Keratinocyte (primary cell): ENCODE measurements at regions not wholly inside any gene's neighbourhood (a gene's known extent, or its start where the extent isn't known, plus 50 kb on each side); places are given as distances from the start of the nearest gene placed in this dataset.

Source experiments
- DNase-seq: peaks from one replicate; pipeline ENCODE4 v3.0.0-alpha.2; 2011; ENCODE audit warnings: low read depth, missing footprints, low spot score
- FAIRE-seq: peaks from 2 replicates; lab custom pipeline; 2011; peaks lifted over from hg19 to GRCh38; lab: Jason Lieb, UNC
- H2AFZ ChIP-seq: 2 replicates; pipeline ENCODE4 v1.6.0; 2012; ENCODE audit warnings: low read length, control low read depth, inconsistent platforms; ENCODE audit not compliant: control insufficient read depth
- H3K27ac ChIP-seq: 2 replicates; pipeline ENCODE4 v1.5.1; 2011; ENCODE audit warnings: low read length; ENCODE audit not compliant: control insufficient read depth, insufficient read depth
- H3K27me3 ChIP-seq: 3 replicates; pipeline ENCODE4 v1.6.0; 2011; ENCODE audit warnings: low read length; ENCODE audit not compliant: control insufficient read depth, insufficient read depth; ENCODE audit errors: extremely low read depth
- H3K36me3 ChIP-seq, 2 experiments: 2 replicates in 1 of 2; 3 replicates in 1 of 2; pipeline ENCODE4 v1.5.1; 2011; ENCODE audit warnings: low read length in 2 of 2, mild to moderate bottlenecking in 1 of 2; ENCODE audit not compliant: control insufficient read depth in 2 of 2, insufficient read depth in 2 of 2; ENCODE audit errors: extremely low read depth in 1 of 2
- H3K4me1 ChIP-seq: 3 replicates; pipeline ENCODE4 v1.5.1; 2011; ENCODE audit warnings: low read length; ENCODE audit not compliant: control insufficient read depth, insufficient read depth; ENCODE audit errors: extremely low read depth
- H3K4me2 ChIP-seq: 3 replicates; pipeline ENCODE4 v1.6.0; 2011; ENCODE audit warnings: low read depth, low read length; ENCODE audit not compliant: control insufficient read depth, insufficient read depth; ENCODE audit errors: extremely low read depth
- H3K4me3 ChIP-seq, 3 experiments: fragments of 200-600 bp in 1 of 3; sonication (generic) in 1 of 3; 2 replicates in 2 of 3; 3 replicates in 1 of 3; pipeline ENCODE4 v1.5.1; 2011 to 2016; ENCODE audit warnings: low read length in 3 of 3, mild to moderate bottlenecking in 3 of 3, control low read depth in 2 of 3, inconsistent platforms in 1 of 3, low read depth in 1 of 3, mixed read lengths in 1 of 3, mixed run types in 1 of 3, moderate library complexity in 1 of 3; ENCODE audit not compliant: control insufficient read depth in 2 of 3, insufficient read depth in 2 of 3; ENCODE audit errors: extremely low read depth in 1 of 3
- H3K79me2 ChIP-seq: 2 replicates; pipeline ENCODE4 v1.6.0; 2012; ENCODE audit warnings: low read length; ENCODE audit not compliant: control insufficient read depth, insufficient read depth
- H3K9ac ChIP-seq: 3 replicates; pipeline ENCODE4 v1.6.0; 2011; ENCODE audit warnings: low read length; ENCODE audit not compliant: control insufficient read depth, insufficient read depth; ENCODE audit errors: extremely low read depth
- H3K9me1 ChIP-seq: 3 replicates; pipeline ENCODE4 v1.6.0; 2011; ENCODE audit warnings: low read length; ENCODE audit not compliant: control insufficient read depth, insufficient read depth; ENCODE audit errors: extremely low read depth
- H3K9me3 ChIP-seq: 2 replicates; pipeline ENCODE4 v1.5.1; 2012; ENCODE audit warnings: low read depth, low read length; ENCODE audit not compliant: control insufficient read depth
- H4K20me1 ChIP-seq: 3 replicates; pipeline ENCODE4 v1.6.0; 2011; ENCODE audit warnings: low read length; ENCODE audit not compliant: control insufficient read depth, insufficient read depth; ENCODE audit errors: extremely low read depth
- CTCF ChIP-seq, 3 experiments: IDR thresholded peaks in 1 of 3; conservative IDR thresholded peaks in 1 of 3; optimal IDR thresholded peaks in 1 of 3; 2 replicates in 2 of 3; 3 replicates in 1 of 3; pipeline versions ENCODE3 to v1.5.1; 2011; ENCODE audit warnings: low read length in 3 of 3, mild to moderate bottlenecking in 3 of 3, moderate library complexity in 2 of 3, control low read depth in 1 of 3, inconsistent platforms in 1 of 3; ENCODE audit not compliant: insufficient read depth in 2 of 3; ENCODE audit errors: extremely low read depth in 1 of 3
- EZH2 ChIP-seq: IDR thresholded peaks from one replicate; pipeline ENCODE4 v1.6.1; 2012; ENCODE audit warnings: inconsistent platforms, mild to moderate bottlenecking, low read length, moderate library complexity
- dilution Hi-C: fragments of 300-500 bp; cut with MboI; formaldehyde crosslinking; loops from one replicate; pipeline ENCODE4 v1.7.0; 2020; ENCODE audit warnings: low sequenced_read_pairs; ENCODE audit not compliant: extremely low pct_ligation_motif_present

- no peaks in the 10 kb centered on the region for H3K9me1 ChIP-seq
- TF ChIP-seq EZH2 (no peak), CTCF (optimal IDR thresholded peaks at IDR 0.05 in 1 of 3, IDR thresholded peaks at IDR 0.05 in 1 of 3, conservative IDR thresholded peaks at IDR 0.05 in 1 of 3; ENCODE audit: extremely low read depth in 1 of 3, insufficient read depth in 2 of 3, low read length in 3 of 3) (no peak)
- dilution Hi-C loops, result no loop called here
- no peak overlapping the region for H2AFZ ChIP-seq
- H3K4me2 ChIP-seq, result no peak overlapping the region
- no peaks in the 10 kb centered on the region for H3K27me3 ChIP-seq
- H3K79me2 ChIP-seq, result no peaks in the 10 kb centered on the region
- no peaks in the 10 kb centered on the region for H4K20me1 ChIP-seq
- no peaks in the 10 kb centered on the region for H3K36me3 ChIP-seq
- FAIRE-seq, result no peak
- H3K9ac ChIP-seq, result no peak overlapping the region
- H3K4me3 ChIP-seq, result no peak overlapping the region
- DNase-seq, result no peak
- peaks cover 15% of the 10 kb centered on the region for H3K4me1 ChIP-seq
- no peak overlapping the region for H3K27ac ChIP-seq
- no peaks in the 10 kb centered on the region for H3K9me3 ChIP-seq
Measured at GRCh38 chr5:174606153-174606552, 118.2 kb upstream of the MSX2 start.

- H3K4me2 ChIP-seq, result no peak overlapping the region
- H3K27ac ChIP-seq, result no peak overlapping the region
- H3K9me1 ChIP-seq, result no peaks in the 10 kb centered on the region
- H4K20me1 ChIP-seq, result no peaks in the 10 kb centered on the region
- no peaks in the 10 kb centered on the region for H3K36me3 ChIP-seq
- H3K9ac ChIP-seq, result no peak overlapping the region
- no peak overlapping the region for H2AFZ ChIP-seq
- H3K9me3 ChIP-seq, result no peaks in the 10 kb centered on the region
- dilution Hi-C loops, result no loop called here
- H3K4me1 ChIP-seq, result peaks cover 17% of the 10 kb centered on the region
- no peak for TF ChIP-seq EZH2
- no peak for TF ChIP-seq CTCF (optimal IDR thresholded peaks at IDR 0.05 in 1 of 3, IDR thresholded peaks at IDR 0.05 in 1 of 3, conservative IDR thresholded peaks at IDR 0.05 in 1 of 3; ENCODE audit: extremely low read depth in 1 of 3, insufficient read depth in 2 of 3, low read length in 3 of 3)
- H3K4me3 ChIP-seq, result no peak overlapping the region
- no peaks in the 10 kb centered on the region for H3K27me3 ChIP-seq
- FAIRE-seq, result no peak
- DNase-seq, result no peak
- no peaks in the 10 kb centered on the region for H3K79me2 ChIP-seq
Measured at GRCh38 chr5:174606646-174607045, 117.7 kb upstream of the MSX2 start.
